ENCODE measurements at regions not wholly inside any gene's neighbourhood (a gene's known extent, or its start where the extent isn't known, plus 50 kb on each side); places are given as distances from the start of the nearest gene placed in this dataset.

- TF ChIP-seq CTCF (IDR thresholded peaks at IDR 0.05) = no peak
- no peak for TF ChIP-seq EZH2 (IDR thresholded peaks at IDR 0.05; ENCODE audit: borderline replicate concordance, insufficient read depth, low read depth, low read length, poor library complexity, severe bottlenecking)
Measured at GRCh38 chr10:44651834-44652233, 259.3 kb upstream of the TMEM72 start.

Data from B cell (primary cell).